Hindlimb muscle (tissue), 1 donor: ENCODE measurements at regions not wholly inside any gene's neighbourhood (a gene's known extent, or its start where the extent isn't known, plus 50 kb on each side); places are given as distances from the start of the nearest gene placed in this dataset.
"Not testable (repeated sequence)": the region's sequence is repeated elsewhere in the genome, so short reads cannot be mapped to it uniquely, and the experiment has no call there.

Source experiments
- DNase-seq: peaks from one replicate; pipeline ENCODE4 v3.0.0-alpha.2; 2013

DNA sequence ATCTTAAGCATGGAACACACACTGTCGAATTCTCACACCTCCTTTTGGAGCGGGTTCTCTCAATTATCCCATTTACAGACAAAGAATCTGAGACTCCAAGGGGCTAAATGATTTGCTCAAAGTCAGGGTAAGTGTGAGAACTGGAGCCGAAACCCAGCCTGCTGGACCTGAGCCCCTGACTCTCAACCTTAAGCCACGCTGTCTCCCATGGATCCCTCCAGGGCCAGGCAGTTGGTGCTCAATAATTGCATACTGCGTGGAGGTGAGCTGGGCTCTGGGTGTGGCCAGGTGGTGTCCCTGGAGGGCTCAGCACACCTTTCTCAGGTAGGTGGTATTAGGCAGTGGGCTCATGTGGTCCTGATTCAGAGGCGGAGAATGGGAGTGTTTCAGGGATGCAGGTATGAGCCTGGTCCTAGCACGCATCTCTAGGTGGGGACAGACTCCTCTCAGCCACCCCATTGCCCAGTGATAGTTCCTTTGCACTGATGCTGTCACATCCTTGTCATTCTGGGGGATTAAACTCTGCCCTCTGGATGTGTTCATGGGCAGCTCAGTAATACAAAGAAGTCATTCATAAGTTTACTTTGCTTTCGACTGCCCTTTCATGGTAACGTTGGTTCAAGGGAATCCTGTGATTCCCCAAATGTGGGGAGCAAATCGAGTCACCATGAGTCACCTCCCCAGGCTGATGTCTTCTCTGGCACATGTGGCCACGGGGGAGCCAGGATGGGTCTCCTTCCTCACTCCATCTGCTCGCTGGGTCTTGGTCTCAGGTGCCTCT, 399.5 kb upstream of the TNRC6C start:
- no peak for DNase-seq

- DNase-seq, result no peak
Observed at GRCh38 chr17:77560381-77560780, 398.1 kb upstream of the TNRC6C start.

GRCh38 chr17:77560841-77561240, 397.7 kb upstream of the TNRC6C start:
- DNase-seq, result no peak

DNA sequence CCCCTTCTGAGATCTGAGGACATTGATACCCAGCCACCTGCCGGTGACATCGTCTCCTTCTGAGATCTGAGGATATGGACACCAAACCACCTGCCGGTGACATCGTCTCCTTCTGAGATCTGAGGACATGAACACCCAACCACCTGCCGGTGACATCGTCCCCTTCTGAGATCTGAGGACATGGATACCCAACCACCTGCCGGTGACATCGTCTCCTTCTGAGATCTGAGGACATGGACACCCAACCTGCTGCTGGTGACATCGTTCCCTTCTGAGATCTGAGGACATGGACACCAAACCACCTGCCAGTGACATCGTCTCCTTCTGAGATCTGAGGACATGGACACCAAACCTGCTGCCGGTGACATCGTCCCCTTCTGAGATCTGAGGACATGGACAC, 396.1 kb upstream of the TNRC6C start:
- not testable (repeated sequence) for DNase-seq

GRCh38 chr17:77563439-77564102, 394.9 kb upstream of the TNRC6C start:
- no peak for DNase-seq

- no peak for DNase-seq
Observed at GRCh38 chr17:77564278-77564920, 394.1 kb upstream of the TNRC6C start.

- no peak for DNase-seq
Observed at GRCh38 chr17:77565166-77565565, 393.3 kb upstream of the TNRC6C start.

- DNase-seq, result no peak
Observed at GRCh38 chr17:77566151-77566550, 392.4 kb upstream of the TNRC6C start.

- DNase-seq, result no peak
Observed at GRCh38 chr17:77566566-77567138, 391.9 kb upstream of the TNRC6C start.

DNA sequence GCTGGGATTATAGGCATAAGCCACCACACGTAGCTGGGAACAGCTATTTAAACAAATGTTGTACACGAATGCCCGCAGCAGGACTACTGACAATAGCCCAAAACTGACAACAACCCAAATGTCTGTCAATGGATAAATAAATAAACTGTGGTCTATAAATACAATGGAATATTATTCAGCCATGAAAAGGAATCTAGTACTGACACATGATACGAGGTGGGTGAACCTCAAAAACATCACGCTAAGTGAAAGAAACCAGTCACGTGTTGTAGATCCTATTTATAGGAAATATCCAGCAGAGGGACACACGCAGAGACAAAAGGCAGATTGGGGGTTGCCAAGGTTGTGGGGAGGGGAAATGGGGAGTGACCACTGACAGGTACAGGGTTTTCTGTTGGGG, 390.0 kb upstream of the TNRC6C start:
- no peak for DNase-seq

- no peak for DNase-seq
Observed at GRCh38 chr17:77569846-77570564, 388.5 kb upstream of the TNRC6C start.

DNA sequence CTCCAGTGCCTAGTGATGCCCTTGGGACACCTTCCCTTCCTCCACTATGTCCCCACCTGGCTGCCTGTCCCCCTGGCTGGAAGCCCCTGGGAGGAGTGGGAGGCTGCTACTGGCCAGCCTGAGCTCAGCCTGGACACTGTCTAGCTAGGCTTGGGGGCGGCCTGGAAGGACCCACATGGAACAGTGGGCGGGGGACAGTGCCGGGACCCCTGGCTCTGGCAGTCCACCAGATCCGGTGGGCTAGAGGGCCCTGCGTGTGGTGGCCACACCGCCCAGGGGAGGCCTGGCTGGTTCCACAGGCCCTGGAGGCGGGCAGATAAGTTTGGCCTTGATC, 388.0 kb upstream of the TNRC6C start:
- DNase-seq, result no peak

DNA sequence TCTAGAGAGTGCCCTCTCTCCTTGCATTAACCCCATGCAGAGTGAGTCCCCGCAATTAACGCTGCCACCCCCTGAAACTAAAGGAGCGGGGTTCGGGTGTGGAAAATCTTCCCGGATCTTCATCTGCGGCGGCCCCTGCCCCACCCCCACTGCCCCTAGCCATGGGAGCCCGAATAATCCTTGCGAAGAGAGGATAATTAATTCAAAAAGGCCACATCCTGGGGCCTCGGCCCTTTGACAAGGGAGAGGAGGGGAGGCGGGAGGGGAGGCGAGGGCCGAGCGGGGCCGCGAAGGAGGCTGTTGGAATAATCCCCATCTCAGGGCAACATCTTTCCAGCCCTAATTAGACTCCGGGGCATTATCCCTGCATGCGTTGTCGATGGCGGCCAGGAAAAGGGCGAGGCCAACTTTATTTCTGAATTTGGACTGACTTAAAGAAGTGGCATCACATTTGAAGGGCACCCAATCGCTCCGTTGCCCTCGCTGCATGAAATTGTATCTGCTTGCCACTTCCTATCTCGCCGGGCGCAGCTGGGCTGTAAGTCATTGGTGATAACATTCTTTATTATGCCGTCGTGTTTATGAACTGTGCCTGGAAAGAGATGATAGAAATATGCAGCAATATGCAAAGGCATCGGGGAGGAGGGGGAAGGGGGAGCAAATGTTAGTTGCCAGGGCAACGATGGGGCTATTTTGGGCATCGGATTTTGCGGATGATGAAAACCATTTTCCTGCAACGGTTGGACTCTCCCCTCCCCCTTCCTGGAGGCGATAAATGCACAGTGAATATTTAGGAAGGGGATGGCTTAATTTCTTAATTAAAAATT, 387.1 kb upstream of the TNRC6C start:
- DNase-seq, result no peak

- no peak for DNase-seq
Observed at GRCh38 chr17:77572065-77572601, 386.4 kb upstream of the TNRC6C start.

GRCh38 chr17:77572851-77573250, 385.7 kb upstream of the TNRC6C start:
- no peak for DNase-seq

DNA sequence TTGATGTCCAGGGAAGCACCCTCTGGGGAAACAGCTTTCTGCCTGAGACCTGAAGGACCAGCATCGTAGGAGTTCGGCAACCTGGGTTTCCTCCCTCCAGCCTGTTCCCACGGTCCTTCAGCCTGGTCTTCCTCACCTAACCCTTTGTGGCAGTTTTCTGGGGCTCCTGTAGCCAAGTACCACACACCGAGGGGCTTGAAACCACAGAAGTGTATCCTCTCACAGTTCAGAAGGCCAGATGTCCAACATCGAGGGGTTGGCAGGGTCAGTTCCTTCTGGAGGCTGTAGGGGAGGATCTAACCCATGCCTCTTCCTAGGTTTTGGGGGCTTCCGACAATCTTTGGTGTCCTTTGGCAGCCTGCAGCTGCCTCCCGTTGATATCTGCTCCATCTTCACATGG, 381.0 kb upstream of the TNRC6C start:
- no peak for DNase-seq

- no peak for DNase-seq
Observed at GRCh38 chr17:77579131-77579530, 379.4 kb upstream of the TNRC6C start.

GRCh38 chr17:77579682-77580081, 378.8 kb upstream of the TNRC6C start:
- DNase-seq, result no peak

DNA sequence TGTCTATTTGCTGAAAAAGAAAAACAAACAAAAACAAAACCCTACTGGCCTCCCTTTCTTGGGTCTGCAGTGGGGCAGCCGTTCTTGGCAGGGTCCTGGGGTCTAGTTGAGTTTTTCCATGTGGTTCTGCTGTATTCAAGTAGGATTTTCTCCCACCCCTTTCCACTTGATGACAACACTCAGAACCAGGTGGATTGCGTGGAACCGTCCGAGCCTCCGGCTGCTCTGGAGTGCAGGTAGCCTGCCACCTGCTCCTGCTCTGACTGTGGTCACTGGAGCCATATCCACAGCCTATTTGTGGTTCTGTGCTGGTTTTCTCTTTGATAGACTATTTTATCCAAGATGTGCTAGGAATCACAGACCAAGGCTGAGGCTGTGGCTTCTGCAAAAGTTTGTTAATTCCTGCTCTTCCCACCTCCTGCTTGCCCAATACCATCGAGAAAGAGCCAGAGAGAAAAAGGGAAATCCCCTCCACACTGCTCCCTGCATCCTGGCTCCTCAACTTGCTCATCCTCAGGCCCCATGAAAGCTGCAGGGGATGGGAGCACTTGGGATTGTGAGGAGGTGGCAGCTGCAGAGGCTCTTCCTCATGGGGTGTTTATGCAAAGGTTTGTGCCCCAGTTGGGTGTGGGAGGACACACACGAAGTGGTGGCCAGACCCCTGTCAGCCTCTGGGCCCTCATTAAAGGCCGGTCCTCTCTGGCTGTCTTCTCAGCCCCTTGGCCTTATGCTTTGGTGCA, 377.8 kb upstream of the TNRC6C start:
- DNase-seq, result no peak

- no peak for DNase-seq
Observed at GRCh38 chr17:77581480-77581879, 377.0 kb upstream of the TNRC6C start.
